HG03432 (cell line): ENCODE measurements at regions not wholly inside any gene's neighbourhood (a gene's known extent, or its start where the extent isn't known, plus 50 kb on each side); places are given as distances from the start of the nearest gene placed in this dataset.

ENCODE experiments used
- ATAC-seq: cut with Tn5 transposase; IDR thresholded peaks from one replicate; pipeline ENCODE4 v1.9.1; 2021; ENCODE audit warnings: mild to moderate bottlenecking, moderate library complexity; ENCODE audit not compliant: unreplicated experiment

- ATAC-seq, result no peak
Measured at GRCh38 chr10:130994845-130995244, 316.7 kb downstream of the TCERG1L start.

- ATAC-seq, result no peak
Measured at GRCh38 chr10:130997267-130998045, 314.1 kb downstream of the TCERG1L start.

GRCh38 chr10:130998046-130998435 lies 313.5 kb downstream of the TCERG1L start:
- ATAC-seq, result no peak

- ATAC-seq, result no peak
Measured at GRCh38 chr10:130998642-130999041, 312.9 kb downstream of the TCERG1L start.

GRCh38 chr10:130999376-131000202 lies 311.9 kb downstream of the TCERG1L start:
- no peak for ATAC-seq

- no peak for ATAC-seq
Measured at GRCh38 chr10:131000244-131000643, 311.3 kb downstream of the TCERG1L start.

- ATAC-seq, result no peak
Measured at GRCh38 chr10:131000743-131001142, 310.8 kb downstream of the TCERG1L start.

- ATAC-seq, result no peak
Measured at GRCh38 chr10:131001438-131001837, 310.1 kb downstream of the TCERG1L start.

GRCh38 chr10:131002031-131002861 lies 309.3 kb downstream of the TCERG1L start:
- ATAC-seq, result no peak

- no peak for ATAC-seq
Measured at GRCh38 chr10:131003455-131003854, 308.1 kb downstream of the TCERG1L start.

- ATAC-seq, result no peak
Measured at GRCh38 chr10:131004276-131004675, 307.2 kb downstream of the TCERG1L start.

GRCh38 chr10:131006458-131007256 lies 304.9 kb downstream of the TCERG1L start:
- ATAC-seq, result no peak

- ATAC-seq, result no peak
Measured at GRCh38 chr10:131009791-131010190, 301.7 kb downstream of the TCERG1L start.

GRCh38 chr10:131010965-131011575 lies 300.5 kb downstream of the TCERG1L start:
- ATAC-seq, result no peak

- ATAC-seq, result no peak
Measured at GRCh38 chr10:131011936-131012640, 299.4 kb downstream of the TCERG1L start.

- no peak for ATAC-seq
Measured at GRCh38 chr10:131012641-131012985, 298.9 kb downstream of the TCERG1L start.

GRCh38 chr10:131013281-131013912 lies 298.1 kb downstream of the TCERG1L start:
- no peak for ATAC-seq

- no peak for ATAC-seq
Measured at GRCh38 chr10:131014271-131014670, 297.2 kb downstream of the TCERG1L start.

GRCh38 chr10:131015271-131015670 lies 296.2 kb downstream of the TCERG1L start:
- no peak for ATAC-seq
